Hindlimb muscle (tissue), 1 donor: ENCODE measurements at regions not wholly inside any gene's neighbourhood (a gene's known extent, or its start where the extent isn't known, plus 50 kb on each side); places are given as distances from the start of the nearest gene placed in this dataset.

Source experiments
- DNase-seq: peaks from one replicate; pipeline ENCODE4 v3.0.0-alpha.2; 2013

GRCh38 chr5:74340476-74340875, 300.1 kb downstream of the ENC1 start:
- no peak for DNase-seq

DNA sequence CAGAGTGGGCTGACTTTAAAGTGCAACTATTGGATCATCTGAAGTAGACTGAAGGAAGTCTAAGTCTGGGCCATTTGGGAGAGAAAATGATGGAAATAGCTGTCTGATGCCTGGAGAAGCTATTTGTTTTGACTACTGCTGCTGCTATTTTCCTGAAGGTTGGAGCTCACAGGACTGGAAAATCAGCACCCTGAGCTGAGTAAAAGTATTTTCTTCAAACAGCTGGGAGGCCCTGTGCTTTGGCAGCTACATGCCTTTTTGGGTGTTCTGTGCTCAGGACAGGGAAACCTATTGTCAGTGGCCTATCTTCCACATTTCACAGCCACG, 302.6 kb downstream of the ENC1 start:
- DNase-seq, result peak; percentile 53

- DNase-seq, result no peak
Observed at GRCh38 chr5:74337254-74337983, 303.1 kb downstream of the ENC1 start.

DNA sequence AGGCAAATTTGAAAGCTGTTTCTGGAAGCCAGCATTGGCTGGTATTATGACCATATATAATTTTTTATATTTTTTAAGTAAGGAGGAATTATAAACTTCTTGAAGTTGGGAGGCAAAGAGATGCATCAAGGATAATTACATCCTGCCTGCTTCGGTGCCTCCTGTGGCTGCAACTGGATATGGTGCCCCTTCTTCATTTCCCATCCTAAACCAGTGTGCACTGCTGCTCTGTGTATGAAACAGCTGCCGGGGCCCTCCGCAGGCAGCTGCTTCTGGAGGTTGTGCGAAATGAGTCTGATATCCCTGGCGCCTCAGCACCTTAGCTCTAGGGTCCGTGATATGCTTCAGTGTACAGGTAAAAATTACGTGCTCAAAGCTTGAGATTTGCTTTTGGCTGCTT, 304.2 kb downstream of the ENC1 start:
- DNase-seq, result no peak

GRCh38 chr5:74334762-74335384, 305.7 kb downstream of the ENC1 start:
- DNase-seq, result no peak

DNA sequence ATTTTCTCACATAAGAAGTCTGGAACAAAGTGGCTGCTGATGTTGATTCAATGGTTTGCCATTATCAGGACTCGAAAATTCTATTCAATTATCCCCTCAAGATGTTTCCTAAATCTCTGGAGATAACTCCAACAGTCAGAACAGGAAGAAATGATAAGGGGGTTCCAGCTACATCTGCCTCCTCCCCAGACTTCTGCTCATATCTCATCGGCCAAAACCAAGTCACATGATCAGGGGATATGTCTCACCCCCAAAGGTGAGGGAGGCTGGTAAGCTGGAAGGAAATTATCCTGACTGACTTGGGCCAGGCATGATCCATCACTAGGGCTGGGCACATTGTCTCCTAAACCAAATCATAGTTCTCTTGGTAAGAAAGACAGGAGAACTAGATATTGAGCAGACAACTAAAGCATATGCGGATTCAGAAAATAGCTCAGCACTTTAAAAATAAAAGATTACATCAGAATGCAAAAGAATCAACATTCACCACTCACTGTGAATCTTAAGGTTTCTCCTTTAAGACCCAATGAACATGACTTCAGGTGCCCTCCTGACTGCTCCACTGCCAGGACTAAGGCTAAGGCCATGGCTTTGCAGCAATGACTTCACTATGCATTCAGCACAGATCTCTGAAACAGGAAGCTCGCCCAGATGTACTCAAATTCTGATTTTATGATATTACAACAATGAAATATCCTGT, 306.3 kb downstream of the ENC1 start:
- DNase-seq, result no peak

GRCh38 chr5:74333430-74333829, 307.1 kb downstream of the ENC1 start:
- no peak for DNase-seq

GRCh38 chr5:74332682-74333081, 307.8 kb downstream of the ENC1 start:
- no peak for DNase-seq

DNA sequence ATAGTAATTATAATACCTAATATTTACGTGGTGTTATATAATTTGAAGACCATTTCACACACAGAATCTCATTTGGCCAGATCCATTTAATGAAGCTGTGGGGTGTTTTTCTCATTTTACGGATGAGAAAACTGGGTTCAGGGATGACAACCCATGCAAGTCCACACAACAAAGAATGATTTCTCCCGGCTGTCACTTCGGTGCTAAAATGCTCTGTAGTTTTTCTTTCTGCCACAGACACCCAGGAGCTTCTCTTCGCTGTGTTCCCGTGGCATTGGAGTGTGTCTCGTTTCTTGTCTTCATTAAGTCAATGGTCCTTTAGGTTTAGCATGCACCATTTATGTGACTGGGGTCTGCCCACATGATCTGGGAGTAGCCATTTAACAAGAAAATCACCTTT, 308.5 kb downstream of the ENC1 start:
- DNase-seq, result no peak

- DNase-seq, result no peak
Observed at GRCh38 chr5:74328221-74328630, 312.3 kb downstream of the ENC1 start.

DNA sequence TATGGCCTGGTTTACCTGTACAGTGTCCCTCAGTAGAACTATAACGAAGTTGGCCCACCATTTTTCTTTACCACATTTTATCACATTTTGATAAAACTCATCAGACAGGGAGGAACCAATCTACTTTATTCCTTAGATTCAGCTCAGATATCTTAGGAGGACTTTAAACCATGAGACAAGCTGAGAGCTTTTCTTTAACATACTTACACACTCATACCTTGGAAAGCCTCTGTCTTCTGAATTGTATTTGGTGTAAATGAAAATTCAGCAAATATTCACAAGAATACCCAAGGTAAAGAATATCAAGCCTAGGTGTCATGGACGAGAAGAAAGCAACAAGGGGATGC, 313.2 kb downstream of the ENC1 start:
- DNase-seq, result no peak

DNA sequence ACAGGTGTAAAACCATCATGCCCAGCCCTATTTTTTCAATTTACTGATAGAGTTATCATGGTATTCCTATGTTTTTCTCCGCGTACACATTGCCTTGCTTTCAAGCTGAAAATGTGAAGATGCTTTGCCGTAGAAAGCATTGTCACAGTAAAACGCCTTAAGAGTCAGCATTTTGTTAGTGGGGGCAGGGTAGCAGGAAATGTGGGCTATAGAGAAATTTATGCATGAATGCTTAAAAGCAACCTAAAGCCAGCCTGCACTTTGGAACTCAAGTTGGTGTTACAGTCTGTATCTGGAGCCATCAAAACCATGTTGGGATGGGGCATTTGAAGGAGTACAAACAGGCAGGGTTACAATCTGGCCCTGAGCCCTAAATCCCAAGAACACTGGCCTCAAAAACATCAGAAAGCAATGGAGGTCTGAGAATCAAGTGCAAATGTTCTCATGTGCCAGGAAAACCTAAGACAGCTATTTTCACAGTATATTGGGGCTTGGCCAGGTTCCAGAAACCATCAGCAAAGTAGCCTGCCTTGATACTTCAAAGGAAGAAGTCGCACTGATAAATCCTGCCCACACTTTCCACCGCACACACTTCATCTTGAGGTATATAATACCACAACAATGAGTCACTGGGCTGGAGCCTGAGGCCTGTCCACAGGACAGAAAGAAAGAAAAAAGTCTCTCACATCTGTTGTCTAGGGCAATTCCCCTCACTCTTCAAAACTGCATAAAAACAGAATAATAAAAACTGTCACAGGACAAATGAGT, 313.8 kb downstream of the ENC1 start:
- no peak for DNase-seq

GRCh38 chr5:74325866-74326265, 314.7 kb downstream of the ENC1 start:
- DNase-seq, result no peak

GRCh38 chr5:74324556-74324955, 316.0 kb downstream of the ENC1 start:
- no peak for DNase-seq

DNA sequence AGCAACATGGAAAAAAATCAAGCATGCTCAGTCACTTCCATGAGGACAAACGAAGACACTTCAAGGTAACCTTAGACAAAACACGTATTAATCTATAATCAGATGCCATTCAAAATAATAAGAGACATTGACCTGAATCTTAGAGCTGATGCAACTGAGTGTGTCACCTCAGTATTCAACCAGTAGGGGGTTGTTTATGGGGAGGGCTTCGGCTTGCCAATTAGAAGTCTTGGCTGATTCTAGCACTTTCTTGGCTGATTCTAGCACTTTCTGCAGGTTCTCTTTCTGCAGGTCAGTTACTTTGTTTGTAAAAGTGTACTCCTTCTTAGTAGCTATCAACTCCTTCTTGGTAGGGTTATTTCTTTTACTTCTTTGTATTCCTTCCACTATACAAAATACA, 317.6 kb downstream of the ENC1 start:
- no peak for DNase-seq

DNA sequence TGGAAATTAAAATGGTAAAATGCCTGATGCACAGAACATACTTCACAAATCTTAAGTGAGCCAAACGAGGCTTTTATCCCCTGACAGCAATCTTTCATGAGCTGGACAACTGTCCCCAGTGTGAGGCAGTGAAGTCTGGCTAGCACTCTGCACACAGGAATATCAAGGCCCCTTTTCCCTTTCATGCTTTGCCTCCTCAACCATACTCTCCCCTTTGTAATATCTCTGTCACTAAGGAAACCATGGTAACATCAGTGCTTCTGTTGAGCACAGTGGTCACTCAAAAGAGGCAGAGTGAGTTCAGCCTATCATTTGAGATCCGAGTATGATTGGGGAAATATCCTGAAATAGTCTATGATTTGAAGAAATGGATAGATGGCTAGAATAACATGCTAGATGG, 318.3 kb downstream of the ENC1 start:
- DNase-seq, result no peak

DNA sequence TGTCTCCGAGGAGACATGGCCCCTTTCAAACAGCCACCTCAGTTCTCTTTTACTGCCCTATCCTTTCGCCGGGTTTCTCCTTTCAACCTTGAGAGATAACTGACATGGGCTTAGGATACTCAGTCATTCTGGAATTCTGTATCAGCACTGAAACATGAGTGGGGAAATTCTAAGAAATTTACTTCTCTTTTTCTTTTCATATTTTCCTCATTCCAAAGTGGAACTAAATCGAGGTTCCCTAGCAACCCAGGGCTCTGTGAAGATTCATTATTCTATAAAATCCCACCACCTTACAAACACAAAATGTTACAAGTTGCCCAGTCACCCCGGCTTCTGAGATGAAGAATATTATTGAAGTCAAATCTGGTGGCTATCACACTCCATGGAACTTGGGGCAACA, 319.2 kb downstream of the ENC1 start:
- no peak for DNase-seq

GRCh38 chr5:74320526-74320925, 320.0 kb downstream of the ENC1 start:
- DNase-seq, result no peak

DNA sequence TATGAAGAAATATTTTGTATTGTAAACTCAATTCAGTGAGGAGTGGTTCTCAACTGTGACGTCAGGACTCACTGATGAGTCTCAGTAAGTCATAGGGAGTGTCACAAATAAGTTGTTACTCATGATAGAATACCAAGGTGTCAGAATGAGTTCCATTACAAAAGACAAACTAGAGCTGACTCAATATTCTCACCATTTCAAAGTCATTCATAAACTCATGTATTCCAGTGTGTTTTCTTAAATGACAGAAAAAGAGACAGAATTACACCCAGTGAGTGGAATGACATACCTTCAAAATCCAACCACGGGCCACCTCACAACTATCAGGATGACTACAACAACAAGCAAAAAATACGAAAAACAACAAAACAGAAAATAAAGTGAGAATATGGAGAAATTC, 321.5 kb downstream of the ENC1 start:
- no peak for DNase-seq

DNA sequence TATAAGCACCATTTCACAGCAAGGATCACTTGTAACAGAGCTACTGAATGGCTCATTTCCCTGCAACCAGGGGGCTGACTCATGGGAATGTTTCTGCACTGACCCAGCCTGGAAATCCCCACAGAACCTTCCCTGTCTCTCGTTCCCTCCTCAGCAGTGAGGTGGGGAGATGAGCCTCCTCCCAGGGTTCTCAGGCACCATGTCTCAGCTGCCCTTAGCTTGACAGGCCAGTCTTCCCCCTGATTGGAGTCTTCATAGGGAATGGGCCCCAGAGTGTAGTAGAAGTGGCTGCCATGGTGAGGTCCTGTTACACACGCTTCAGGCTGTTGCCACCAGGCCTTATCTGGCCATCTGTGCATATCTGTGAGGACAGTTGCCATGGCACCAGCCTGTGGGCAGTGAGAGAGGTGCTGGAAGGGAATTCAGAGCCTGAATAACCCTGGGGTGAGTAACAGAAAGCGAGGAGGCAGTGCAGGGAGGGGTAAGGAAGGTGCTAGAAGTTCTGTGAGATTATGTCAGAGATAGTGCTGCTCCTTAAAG, 324.4 kb downstream of the ENC1 start:
- DNase-seq, result no peak

- DNase-seq, result no peak
Observed at GRCh38 chr5:74314906-74315305, 325.6 kb downstream of the ENC1 start.

DNA sequence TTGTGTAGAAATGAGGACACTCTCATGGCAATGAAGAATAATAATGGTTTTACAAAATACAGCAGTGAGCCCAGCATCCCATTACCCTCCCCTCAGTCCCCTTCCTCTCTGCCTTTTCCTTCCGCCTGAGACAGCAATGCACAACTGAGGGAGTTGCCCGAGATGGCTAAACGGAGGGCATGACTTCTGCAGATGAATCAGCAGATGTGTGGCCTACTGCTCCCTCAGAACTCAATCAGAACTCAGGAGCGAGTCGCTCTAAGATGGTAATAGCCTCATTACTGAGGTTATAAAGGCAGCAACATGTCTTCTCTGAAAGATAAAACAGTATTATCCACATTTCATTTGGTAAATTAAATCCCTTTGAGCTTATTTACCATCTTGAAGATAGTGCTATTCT, 326.6 kb downstream of the ENC1 start:
- no peak for DNase-seq

- no peak for DNase-seq
Observed at GRCh38 chr5:74312746-74313145, 327.8 kb downstream of the ENC1 start.
